HG03354 (cell line): ENCODE measurements at regions not wholly inside any gene's neighbourhood (a gene's known extent, or its start where the extent isn't known, plus 50 kb on each side); places are given as distances from the start of the nearest gene placed in this dataset.

Experiments used
- ATAC-seq: cut with Tn5 transposase; IDR thresholded peaks from one replicate; pipeline ENCODE4 v1.9.1; 2021; ENCODE audit warnings: mild to moderate bottlenecking; ENCODE audit not compliant: unreplicated experiment, poor library complexity, severe bottlenecking

- ATAC-seq = no peak
Observed at GRCh38 chr11:127273593-127274327, 273.2 kb upstream of the KIRREL3 start.

- ATAC-seq = no peak
Observed at GRCh38 chr11:127270851-127271250, 270.3 kb upstream of the KIRREL3 start.

DNA sequence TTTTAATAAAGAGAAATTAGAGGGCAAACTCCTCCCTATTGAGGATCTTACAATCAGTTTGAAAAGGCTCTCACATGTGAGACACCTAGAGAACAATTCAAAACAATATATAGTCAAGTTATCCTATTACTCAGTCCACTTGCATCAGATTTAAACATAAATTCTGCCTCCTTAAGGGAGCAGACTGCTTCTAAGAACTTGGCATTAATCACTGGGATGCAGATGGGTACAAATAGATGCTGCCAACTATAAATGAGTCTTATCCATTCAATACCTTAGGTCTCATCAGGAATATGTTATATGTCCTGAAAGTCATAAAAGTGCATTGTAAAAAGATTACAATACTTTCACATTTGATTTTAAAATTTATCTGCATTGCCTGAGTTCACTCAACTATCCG lies 269.3 kb upstream of the KIRREL3 start:
- ATAC-seq = no peak

- ATAC-seq = no peak
Observed at GRCh38 chr11:127268932-127269331, 268.4 kb upstream of the KIRREL3 start.

GRCh38 chr11:127268521-127268920 lies 268.0 kb upstream of the KIRREL3 start:
- ATAC-seq = no peak

GRCh38 chr11:127259102-127259501 lies 258.5 kb upstream of the KIRREL3 start:
- ATAC-seq = no peak

GRCh38 chr11:127255209-127255608 lies 254.6 kb upstream of the KIRREL3 start:
- ATAC-seq = no peak

- no peak for ATAC-seq
Observed at GRCh38 chr11:127252321-127252720, 251.8 kb upstream of the KIRREL3 start.

- no peak for ATAC-seq
Observed at GRCh38 chr11:127249576-127249975, 249.0 kb upstream of the KIRREL3 start.

DNA sequence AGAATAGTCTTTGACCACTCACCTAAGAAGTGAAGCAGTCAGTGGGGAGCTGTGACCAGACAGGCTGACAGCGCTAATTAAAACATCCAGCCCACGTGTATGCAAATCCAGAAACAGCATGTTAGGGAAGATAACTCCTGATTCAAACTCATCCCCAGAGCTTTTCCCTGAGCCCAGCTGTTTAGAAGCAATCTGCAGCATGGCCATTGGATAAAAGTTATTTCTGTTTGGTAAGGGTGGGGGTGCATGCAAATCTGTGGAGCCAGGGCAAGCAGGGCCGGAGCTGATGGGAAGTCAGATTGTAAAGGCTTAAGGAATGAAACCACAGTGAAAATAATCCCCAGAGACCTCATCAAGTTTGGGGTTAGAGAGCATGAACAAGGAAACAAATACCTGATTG lies 247.9 kb upstream of the KIRREL3 start:
- no peak for ATAC-seq

DNA sequence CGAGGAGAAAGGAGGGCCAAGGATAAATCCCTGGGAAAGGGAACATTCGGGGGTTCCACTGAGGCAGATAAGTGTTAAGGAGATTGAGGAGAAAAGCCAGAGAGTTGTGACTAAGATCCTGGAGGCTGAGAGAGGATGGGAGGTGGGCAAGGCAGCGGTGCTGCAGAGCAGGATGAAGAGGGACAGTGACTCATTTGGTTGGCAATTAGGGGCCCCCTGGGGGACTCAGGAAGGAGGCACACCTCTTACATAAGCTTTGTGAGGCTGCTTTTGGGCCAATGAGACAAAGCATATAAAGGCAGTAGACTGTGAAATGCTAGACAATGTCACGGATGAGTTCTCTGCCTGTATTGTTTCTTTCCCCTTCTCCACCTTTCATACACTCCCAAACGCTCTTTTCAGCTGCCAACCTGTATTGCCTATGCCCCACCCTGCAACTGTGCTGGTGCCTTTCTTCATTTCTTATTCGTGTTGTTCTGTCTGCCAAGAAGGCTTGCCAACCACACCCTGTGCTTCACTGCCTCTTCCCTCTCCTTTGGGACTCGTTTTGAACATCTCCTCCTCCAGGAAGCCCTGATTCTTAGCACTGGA lies 246.8 kb upstream of the KIRREL3 start:
- no peak for ATAC-seq

GRCh38 chr11:127242676-127243075 lies 242.1 kb upstream of the KIRREL3 start:
- ATAC-seq = no peak

GRCh38 chr11:127238321-127238720 lies 237.8 kb upstream of the KIRREL3 start:
- ATAC-seq = no peak

DNA sequence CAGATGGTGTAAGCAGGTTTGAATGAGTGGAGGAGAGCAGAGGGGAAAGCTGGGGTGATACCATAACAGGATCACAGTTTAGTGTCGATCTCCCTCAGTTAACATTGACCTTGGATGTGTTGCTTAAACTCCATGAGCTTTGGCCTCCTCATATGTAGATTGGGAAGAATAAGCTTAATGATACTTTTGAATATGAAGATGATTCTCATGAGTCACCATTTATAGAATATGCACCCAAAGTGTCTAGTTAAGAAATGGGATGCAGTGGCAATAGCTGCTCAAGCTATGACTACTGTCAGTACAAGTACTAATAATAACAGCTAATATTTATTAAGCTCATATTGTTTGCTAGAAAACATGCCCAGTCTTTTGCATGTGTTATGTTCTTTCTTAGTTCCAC lies 236.2 kb upstream of the KIRREL3 start:
- no peak for ATAC-seq

GRCh38 chr11:127233998-127234397 lies 233.4 kb upstream of the KIRREL3 start:
- no peak for ATAC-seq

DNA sequence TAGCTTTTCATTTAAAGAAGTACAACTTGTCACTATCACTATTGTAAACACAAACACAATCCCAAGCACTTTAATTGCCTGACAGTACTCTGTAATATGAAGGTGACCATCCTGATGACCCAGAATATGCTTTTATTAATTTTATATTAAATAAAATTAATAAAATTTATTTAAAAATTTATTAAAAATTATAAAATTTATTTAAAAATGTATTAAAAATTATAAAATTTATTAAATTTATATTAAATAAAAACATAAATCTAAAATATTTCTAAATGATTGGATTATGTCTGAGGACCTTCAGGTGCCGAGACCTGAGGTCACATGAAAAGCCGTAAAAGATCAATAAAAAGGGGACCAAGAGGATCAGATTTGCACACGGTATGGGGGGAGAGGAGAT lies 229.8 kb upstream of the KIRREL3 start:
- no peak for ATAC-seq

- ATAC-seq = no peak
Observed at GRCh38 chr11:127226949-127227348, 226.4 kb upstream of the KIRREL3 start.

- ATAC-seq = no peak
Observed at GRCh38 chr11:127226380-127226779, 225.8 kb upstream of the KIRREL3 start.

DNA sequence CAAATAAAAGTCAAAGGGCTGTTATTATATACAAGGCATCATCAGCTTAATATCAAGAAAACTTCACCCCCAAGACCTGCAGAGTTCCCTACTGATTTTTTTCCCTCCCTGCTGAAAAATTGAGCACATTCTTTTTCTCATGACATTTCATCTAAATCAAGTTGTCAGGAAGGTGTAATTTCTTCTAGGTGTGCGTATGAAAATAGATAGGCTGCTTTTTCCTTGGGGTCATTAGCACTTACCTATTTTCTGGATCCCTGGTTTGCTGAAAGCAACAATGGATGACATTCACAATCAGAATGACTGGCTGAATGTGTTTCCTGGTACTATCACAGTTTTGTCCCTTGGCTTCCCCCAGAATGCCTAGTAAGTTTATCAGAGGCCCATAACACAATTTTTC lies 225.0 kb upstream of the KIRREL3 start:
- ATAC-seq = no peak

- no peak for ATAC-seq
Observed at GRCh38 chr11:127224276-127224675, 223.7 kb upstream of the KIRREL3 start.

GRCh38 chr11:127223633-127224032 lies 223.1 kb upstream of the KIRREL3 start:
- ATAC-seq = no peak

GRCh38 chr11:127223026-127223425 lies 222.5 kb upstream of the KIRREL3 start:
- ATAC-seq = no peak
